ENCODE measurements at regions not wholly inside any gene's neighbourhood (a gene's known extent, or its start where the extent isn't known, plus 50 kb on each side); places are given as distances from the start of the nearest gene placed in this dataset.

GRCh38 chr11:95478003-95478402, 247.0 kb upstream of the SESN3 start:
- no peak for DNase-seq

- DNase-seq = no peak
Measured at GRCh38 chr11:95469258-95469657, 238.3 kb upstream of the SESN3 start.

- DNase-seq = no peak
Measured at GRCh38 chr11:95466416-95466815, 235.4 kb upstream of the SESN3 start.

- DNase-seq = no peak
Measured at GRCh38 chr11:95465887-95466286, 234.9 kb upstream of the SESN3 start.

GRCh38 chr11:95461858-95462257, 230.9 kb upstream of the SESN3 start:
- DNase-seq = no peak

GRCh38 chr11:95461348-95461747, 230.3 kb upstream of the SESN3 start:
- no peak for DNase-seq

GRCh38 chr11:95459291-95460042, 228.5 kb upstream of the SESN3 start:
- peak; percentile 90 for DNase-seq

GRCh38 chr11:95456714-95457491, 225.9 kb upstream of the SESN3 start:
- DNase-seq = no peak

- DNase-seq = peak; percentile 79
Measured at GRCh38 chr11:95455228-95455970, 224.4 kb upstream of the SESN3 start.

- DNase-seq = no peak
Measured at GRCh38 chr11:95453616-95454171, 222.7 kb upstream of the SESN3 start.

GRCh38 chr11:95451682-95452081, 220.7 kb upstream of the SESN3 start:
- DNase-seq = no peak

GRCh38 chr11:95451261-95451660, 220.3 kb upstream of the SESN3 start:
- DNase-seq = peak; percentile 74

GRCh38 chr11:95450547-95451123, 219.6 kb upstream of the SESN3 start:
- no peak for DNase-seq

GRCh38 chr11:95445746-95446333, 214.8 kb upstream of the SESN3 start:
- DNase-seq = no peak

GRCh38 chr11:95444309-95445241, 213.6 kb upstream of the SESN3 start:
- DNase-seq = peak; percentile 10

- no peak for DNase-seq
Measured at GRCh38 chr11:95443386-95443785, 212.4 kb upstream of the SESN3 start.

- DNase-seq = no peak
Measured at GRCh38 chr11:95442531-95443050, 211.6 kb upstream of the SESN3 start.

- no peak for DNase-seq
Measured at GRCh38 chr11:95435628-95436353, 204.8 kb upstream of the SESN3 start.

- no peak for DNase-seq
Measured at GRCh38 chr11:95435192-95435591, 204.2 kb upstream of the SESN3 start.

Measured in skin of body (tissue), 1 donor.